H1 (cell line): ENCODE measurements at regions not wholly inside any gene's neighbourhood (a gene's known extent, or its start where the extent isn't known, plus 50 kb on each side); places are given as distances from the start of the nearest gene placed in this dataset.

ENCODE experiments used
- CTCF ChIA-PET: fragments of 300-600 bp; sonication (Branson Sonifier 250); formaldehyde crosslinking; loops from one replicate; lab custom pipeline; 2021; ENCODE audit not compliant: partially characterized antibody; lab: Charles Lee
- POLR2A ChIA-PET: fragments of 300-600 bp; sonication (Branson Sonifier 250); formaldehyde crosslinking; loops from one replicate; lab custom pipeline; 2021; ENCODE audit warnings: inconsistent platforms; ENCODE audit not compliant: partially characterized antibody; lab: Charles Lee
- DNase-seq, 2 experiments: peaks; one replicate each; pipeline versions ENCODE4 v3.0.0 to v3.0.0-alpha.2; 2010 to 2022; ENCODE audit warnings: low spot score in 2 of 2, low read depth in 1 of 2, mixed read lengths in 1 of 2
- FAIRE-seq: peaks from 2 replicates; lab custom pipeline; 2011; peaks lifted over from hg19 to GRCh38; lab: Jason Lieb, UNC
- H2AFZ ChIP-seq: 2 replicates; pipeline ENCODE4 v1.8.1; 2012; ENCODE audit warnings: low read length, inconsistent platforms
- H2AK5ac ChIP-seq: 2 replicates; pipeline ENCODE4 v1.6.1; 2013; ENCODE audit warnings: low read depth, low read length
- H2BK120ac ChIP-seq: replicated peaks from 2 replicates; pipeline ENCODE3; 2013; ENCODE audit warnings: low read depth, low read length, inconsistent platforms
- H2BK12ac ChIP-seq: 2 replicates; pipeline ENCODE4 v1.6.1; 2013; ENCODE audit warnings: low read depth, low read length
- H2BK15ac ChIP-seq: 2 replicates; pipeline ENCODE4 v1.6.1; 2013; ENCODE audit warnings: low read length
- H2BK20ac ChIP-seq: 2 replicates; pipeline ENCODE4 v1.6.1; 2013; ENCODE audit warnings: low read length
- H2BK5ac ChIP-seq: 2 replicates; pipeline ENCODE4 v1.6.1; 2013; ENCODE audit warnings: low read depth, low read length
- H3K14ac ChIP-seq: 2 replicates; pipeline ENCODE4 v1.6.1; 2013; ENCODE audit warnings: inconsistent platforms; ENCODE audit not compliant: insufficient read length
- H3K18ac ChIP-seq: 2 replicates; pipeline ENCODE4 v1.6.1; 2013; ENCODE audit warnings: low read length; ENCODE audit errors: extremely low read depth
- H3K23ac ChIP-seq: 2 replicates; pipeline ENCODE4 v1.6.1; 2013; ENCODE audit warnings: inconsistent platforms; ENCODE audit not compliant: insufficient read length
- H3K23me2 ChIP-seq: 2 replicates; pipeline ENCODE4 v1.6.1; 2013; ENCODE audit warnings: low read depth, low read length
- H3K27ac ChIP-seq: 2 replicates; pipeline ENCODE4 v1.6.1; 2011; ENCODE audit warnings: low read depth, low read length, inconsistent platforms
- H3K27me3 ChIP-seq, 4 experiments: replicated peaks in 1 of 4; 1 replicate in 1 of 4; 2 replicates in 3 of 4; pipeline versions ENCODE4 v1.6.1 to v1.8.1; 2011 to 2013; ENCODE audit warnings: low read length in 3 of 4, mild to moderate bottlenecking in 3 of 4, inconsistent platforms in 2 of 4, mixed read lengths in 2 of 4, moderate library complexity in 1 of 4; ENCODE audit not compliant: control insufficient read depth in 3 of 4, insufficient read depth in 3 of 4; ENCODE audit errors: extremely low read depth in 1 of 4
- H3K36me3 ChIP-seq, 4 experiments: 2 replicates each; pipeline versions ENCODE4 v1.6.1 to v1.8.1; 2011 to 2013; ENCODE audit warnings: mild to moderate bottlenecking in 4 of 4, low read length in 3 of 4, moderate library complexity in 2 of 4, control low read depth in 1 of 4, inconsistent platforms in 1 of 4; ENCODE audit not compliant: insufficient read depth in 4 of 4, control insufficient read depth in 2 of 4
- H3K4ac ChIP-seq: replicated peaks from 2 replicates; pipeline ENCODE3; 2013; ENCODE audit warnings: low read length, low read depth, mixed read lengths, inconsistent platforms; ENCODE audit not compliant: insufficient read length
- H3K4me1 ChIP-seq, 4 experiments: replicated peaks in 1 of 4; 1 replicate in 1 of 4; 2 replicates in 3 of 4; pipeline versions ENCODE4 v1.6.1 to v1.8.1; 2011 to 2013; ENCODE audit warnings: low read length in 3 of 4, inconsistent platforms in 2 of 4, mixed read lengths in 1 of 4; ENCODE audit not compliant: insufficient read depth in 4 of 4, control insufficient read depth in 3 of 4
- H3K4me2 ChIP-seq, 2 experiments: 2 replicates each; pipeline versions ENCODE4 v1.6.1 to v1.8.1; 2011 to 2013; ENCODE audit warnings: low read depth in 2 of 2, low read length in 2 of 2, control low read depth in 1 of 2, inconsistent platforms in 1 of 2, mild to moderate bottlenecking in 1 of 2; ENCODE audit not compliant: insufficient read depth in 1 of 2
- H3K4me3 ChIP-seq, 4 experiments: fragments of 200-600, 300-600 bp in 1 of 4; sonication (generic), shearing (Covaris generic), sonication (Bioruptor Twin) in 1 of 4; 2 replicates each; pipeline versions ENCODE4 v1.5.1 to v1.8.1; 2011 to 2016; ENCODE audit warnings: low read length in 4 of 4, low read depth in 3 of 4, control low read depth in 2 of 4, inconsistent platforms in 2 of 4, mild to moderate bottlenecking in 2 of 4, mixed read lengths in 1 of 4, moderate library complexity in 1 of 4; ENCODE audit not compliant: insufficient read depth in 2 of 4; ENCODE audit errors: extremely low read depth in 1 of 4
- H3K56ac ChIP-seq: replicated peaks from 2 replicates; pipeline ENCODE3; 2013; ENCODE audit warnings: low read depth, mild to moderate bottlenecking, mixed read lengths, low read length, inconsistent platforms; ENCODE audit not compliant: insufficient read length
- H3K79me1 ChIP-seq: 2 replicates; pipeline ENCODE4 v1.6.1; 2013; ENCODE audit warnings: low read depth, low read length, control low read depth
- H3K79me2 ChIP-seq, 2 experiments: 2 replicates each; pipeline versions ENCODE4 v1.6.1 to v1.8.1; 2012 to 2013; ENCODE audit warnings: low read length in 2 of 2, mild to moderate bottlenecking in 2 of 2, inconsistent platforms in 1 of 2; ENCODE audit not compliant: insufficient read depth in 2 of 2, control insufficient read depth in 1 of 2
- H3K9ac ChIP-seq, 4 experiments: replicated peaks in 1 of 4; 1 replicate in 1 of 4; 2 replicates in 3 of 4; pipeline versions ENCODE4 v1.6.1 to v1.8.1; 2011 to 2013; ENCODE audit warnings: low read depth in 3 of 4, low read length in 3 of 4, control low read depth in 2 of 4, mild to moderate bottlenecking in 2 of 4, moderate library complexity in 2 of 4, inconsistent platforms in 1 of 4; ENCODE audit errors: extremely low read depth in 1 of 4
- H3K9me3 ChIP-seq, 2 experiments: 2 replicates each; pipeline versions ENCODE4 v1.6.1 to v1.8.1; 2012 to 2013; ENCODE audit warnings: mild to moderate bottlenecking in 2 of 2, moderate library complexity in 2 of 2, control low read depth in 1 of 2, inconsistent platforms in 1 of 2, low read depth in 1 of 2, low read length in 1 of 2, mixed read lengths in 1 of 2; ENCODE audit not compliant: insufficient read depth in 2 of 2
- H4K20me1 ChIP-seq, 2 experiments: replicated peaks in 1 of 2; 2 replicates each; pipeline versions ENCODE3 to v1.8.1; 2011 to 2013; ENCODE audit warnings: inconsistent platforms in 2 of 2, low read length in 2 of 2, mild to moderate bottlenecking in 1 of 2; ENCODE audit not compliant: insufficient read depth in 2 of 2, control insufficient read depth in 1 of 2
- H4K5ac ChIP-seq: 2 replicates; pipeline ENCODE4 v1.6.1; 2013; ENCODE audit warnings: low read length, low read depth, mixed read lengths, inconsistent platforms; ENCODE audit not compliant: insufficient read length
- H4K8ac ChIP-seq: 2 replicates; pipeline ENCODE4 v1.8.0; 2013; ENCODE audit warnings: mild to moderate bottlenecking, moderate library complexity, low read length, inconsistent platforms; ENCODE audit not compliant: insufficient read depth; ENCODE audit errors: extremely low read depth
- H4K91ac ChIP-seq: replicated peaks from 2 replicates; pipeline ENCODE3; 2013; ENCODE audit warnings: low read length, mixed read lengths, inconsistent platforms; ENCODE audit not compliant: insufficient read length
- CBX8 ChIP-seq: fragments of 300-800, 300-1000 bp; sonication (generic); IDR thresholded peaks from 2 replicates; pipeline ENCODE4 v1.7.1; 2016; ENCODE audit warnings: low read depth, low read length, borderline replicate concordance
- CEBPB ChIP-seq: IDR thresholded peaks from 2 replicates; pipeline ENCODE4 v1.6.1; 2012; ENCODE audit warnings: low read depth, low read length
- CHD2 ChIP-seq: IDR thresholded peaks from 2 replicates; pipeline ENCODE4 v1.6.1; 2012; ENCODE audit warnings: low read length, improper control_type of control experiment
- CTBP2 ChIP-seq: IDR thresholded peaks from 2 replicates; pipeline ENCODE4 v1.7.0; 2011; ENCODE audit warnings: borderline replicate concordance, mild to moderate bottlenecking, moderate library complexity, mixed read lengths, low read length; ENCODE audit not compliant: insufficient read depth, insufficient read length
- CTCF ChIP-seq, 3 experiments: IDR thresholded peaks; 1 replicate in 2 of 3; 2 replicates in 1 of 3; pipeline versions ENCODE4 v1.5.1 to v1.6.1; 2011; ENCODE audit warnings: low read length in 3 of 3, mild to moderate bottlenecking in 3 of 3, inconsistent platforms in 2 of 3, low read depth in 1 of 3, moderate library complexity in 1 of 3; ENCODE audit not compliant: insufficient read depth in 1 of 3; ENCODE audit errors: control extremely low read depth in 1 of 3
- NANOG ChIP-seq: IDR thresholded peaks from 2 replicates; pipeline ENCODE4 v1.6.1; 2011; ENCODE audit warnings: low read length, low read depth, mild to moderate bottlenecking, inconsistent platforms; ENCODE audit not compliant: insufficient read depth, poor library complexity, severe bottlenecking
- RBBP5 ChIP-seq: IDR thresholded peaks from 2 replicates; pipeline ENCODE4 v1.7.1; 2012; ENCODE audit warnings: low read depth, mild to moderate bottlenecking, inconsistent platforms, low read length, moderate library complexity, borderline replicate concordance
- TAF1 ChIP-seq: IDR thresholded peaks from 2 replicates; pipeline ENCODE4 v1.6.1; 2011; ENCODE audit warnings: mild to moderate bottlenecking, low read depth, low read length
- WGBS, 2 experiments: shearing (Covaris generic) in 1 of 2; methylation state at CpG; one replicate each; pipeline versions ENCODE4 v1.1.6 to v1.1.7; 2013 to 2015; ENCODE audit warnings: low lambda C conversion rate in 2 of 2, mixed read lengths in 2 of 2, inconsistent platforms in 1 of 2, low coverage in 1 of 2, missing lambda C conversion rate in 1 of 2; ENCODE audit not compliant: insufficient replicate concordance in 2 of 2, insufficient coverage in 1 of 2, insufficient read length in 1 of 2; ENCODE audit errors: extremely low coverage in 1 of 2, missing lambda C conversion rate in 1 of 2; 5-methylcytosine and 5-hydroxymethylcytosine counted together

GRCh38 chr6:95670011-95670463, 92.7 kb downstream of the MANEA start:
- no peak overlapping the region for H4K5ac ChIP-seq
- DNase-seq (no peak), FAIRE-seq (no peak)
- no peaks in the 10 kb centered on the region for H3K23me2 ChIP-seq
- H3K56ac ChIP-seq, result no peak overlapping the region
- WGBS, 2 experiments, result 91% methylated on average over 14 of the region's 26 CpGs; no CpG with 5 or more reads in 1 of the 2 experiments
- no peak overlapping the region for H2BK20ac ChIP-seq
- H3K27ac ChIP-seq, result no peak overlapping the region
- no peak overlapping the region for H4K8ac ChIP-seq
- H3K14ac ChIP-seq, result no peak overlapping the region
- ChIA-PET POLR2A (no interaction called here), CTCF (interaction anchor here (0.9 to 1.1 kb wide), 2 partner anchors 10 to 23 kb away, joined by 3 read pairs; no protein-coding TSS in a partner anchor)
- H3K36me3 ChIP-seq, result peaks cover 0 to 6% (median 0%) of the 10 kb centered on the region in 4 experiments; a peak in 1 of 8 replicates
- no peak overlapping the region for H2BK12ac ChIP-seq
- H3K4me2 ChIP-seq, result no peak overlapping the region
- no peak overlapping the region for H2BK15ac ChIP-seq
- H3K4me1 ChIP-seq, result no peaks in the 10 kb centered on the region
- H4K20me1 ChIP-seq, result no peaks in the 10 kb centered on the region
- no peaks in the 10 kb centered on the region for H3K79me2 ChIP-seq
- H4K91ac ChIP-seq, result no peak overlapping the region
- no peak overlapping the region for H2BK120ac ChIP-seq
- no peak overlapping the region for H2AFZ ChIP-seq
- H2AK5ac ChIP-seq, result no peak overlapping the region
- TF ChIP-seq CTBP2, result no peak
- no peak for TF ChIP-seq TAF1
- TF ChIP-seq CBX8, result no peak
- no peak for TF ChIP-seq CEBPB
- no peak for TF ChIP-seq RBBP5
- TF ChIP-seq CTCF (IDR thresholded peaks at IDR 0.05; ENCODE audit: control extremely low read depth in 1 of 3, insufficient read depth in 1 of 3, low read depth in 1 of 3, low read length in 3 of 3), result no peak
- TF ChIP-seq NANOG, result no peak
- TF ChIP-seq CHD2, result no peak
- H3K18ac ChIP-seq, result no peak overlapping the region
- H3K4ac ChIP-seq, result no peak overlapping the region
- no peak overlapping the region for H3K23ac ChIP-seq
- H3K9me3 ChIP-seq, result peaks cover 7 to 18% of the 10 kb centered on the region in 2 experiments; a peak in 3 of 4 replicates
- no peak overlapping the region for H3K9ac ChIP-seq
- no peaks in the 10 kb centered on the region for H3K79me1 ChIP-seq
- H2BK5ac ChIP-seq, result no peak overlapping the region
- H3K4me3 ChIP-seq, result no peak overlapping the region
- no peaks in the 10 kb centered on the region for H3K27me3 ChIP-seq
